ENCODE measurements at regions not wholly inside any gene's neighbourhood (a gene's known extent, or its start where the extent isn't known, plus 50 kb on each side); places are given as distances from the start of the nearest gene placed in this dataset.

GRCh38 chr17:71171270-71171669 lies 949.5 kb upstream of the SOX9 start:
- no peak for TF ChIP-seq CTCF (conservative IDR thresholded peaks at IDR 0.05)
- no peak for TF ChIP-seq EZH2 (IDR thresholded peaks at IDR 0.05; ENCODE audit: low read depth)

All from PC-9 (cell line).